NCI-H2196 treated with DMSO at 0.1 percent for 48 hours (cell line): ENCODE measurements at regions not wholly inside any gene's neighbourhood (a gene's known extent, or its start where the extent isn't known, plus 50 kb on each side); places are given as distances from the start of the nearest gene placed in this dataset.
"Not testable (repeated sequence)": the region's sequence is repeated elsewhere in the genome, so short reads cannot be mapped to it uniquely, and the experiment has no call there.

ENCODE experiments used
- DNase-seq: peaks from one replicate; lab custom pipeline; 2025; ENCODE audit not compliant: unreplicated experiment; lab: John Stamatoyannopoulos, UW

GRCh38 chr13:52931539-52932431 lies 83.3 kb upstream of the PCDH8 start:
- no peak for DNase-seq

- DNase-seq = no peak
Observed at GRCh38 chr13:52931131-52931530, 82.7 kb upstream of the PCDH8 start.

- no peak for DNase-seq
Observed at GRCh38 chr13:52929846-52930245, 81.4 kb upstream of the PCDH8 start.

- no peak for DNase-seq
Observed at GRCh38 chr13:52926971-52927370, 78.5 kb upstream of the PCDH8 start.

GRCh38 chr13:52925775-52926285 lies 77.4 kb upstream of the PCDH8 start:
- DNase-seq = no peak

GRCh38 chr13:52925251-52925650 lies 76.8 kb upstream of the PCDH8 start:
- no peak for DNase-seq

GRCh38 chr13:52924289-52925148 lies 76.1 kb upstream of the PCDH8 start:
- no peak for DNase-seq

- DNase-seq = no peak
Observed at GRCh38 chr13:52922961-52923360, 74.5 kb upstream of the PCDH8 start.

- DNase-seq = no peak
Observed at GRCh38 chr13:52921194-52921593, 72.8 kb upstream of the PCDH8 start.

GRCh38 chr13:52916486-52916990 lies 68.1 kb upstream of the PCDH8 start:
- no peak for DNase-seq

GRCh38 chr13:52911340-52911739 lies 62.9 kb upstream of the PCDH8 start:
- no peak for DNase-seq

GRCh38 chr13:52910318-52910717 lies 61.9 kb upstream of the PCDH8 start:
- DNase-seq = not testable (repeated sequence)

GRCh38 chr13:52906122-52906903 lies 57.9 kb upstream of the PCDH8 start:
- no peak for DNase-seq

GRCh38 chr13:52905701-52906100 lies 57.3 kb upstream of the PCDH8 start:
- DNase-seq = no peak

- DNase-seq = no peak
Observed at GRCh38 chr13:52903320-52903719, 54.9 kb upstream of the PCDH8 start.

GRCh38 chr13:52899206-52899605 lies 50.8 kb upstream of the PCDH8 start:
- DNase-seq = no peak
